ENCODE measurements at regions not wholly inside any gene's neighbourhood (a gene's known extent, or its start where the extent isn't known, plus 50 kb on each side); places are given as distances from the start of the nearest gene placed in this dataset.

DNA sequence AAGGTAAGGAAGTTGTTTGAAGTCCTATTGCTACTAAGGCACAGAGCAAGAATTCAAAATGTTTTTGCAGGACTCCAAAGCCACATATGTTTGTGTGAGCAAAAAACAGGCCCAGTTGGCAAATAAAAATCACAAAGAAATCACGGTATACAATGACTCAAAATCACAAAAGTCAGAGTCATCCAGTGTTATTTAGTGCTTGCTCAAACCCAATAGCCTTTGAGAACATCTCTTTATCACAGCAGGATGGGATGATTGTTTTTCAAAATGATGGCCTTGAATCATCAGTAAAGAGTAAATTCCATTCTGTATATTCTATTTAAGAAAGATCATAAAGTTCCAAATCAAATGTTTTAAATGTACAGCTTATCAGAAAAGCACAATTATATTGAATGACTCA lies 693.9 kb downstream of the REEP3 start:
- no peaks in the 10 kb centered on the region for H3K27me3 ChIP-seq (ENCODE audit: control insufficient read depth in 1 of 2, insufficient read depth in 2 of 2, low read length in 2 of 2)
- POLR2A ChIA-PET: no interaction called here
- BruUV-seq (replicated peaks): no TSS peak
- FAIRE-seq: no peak
- intact Hi-C loops (cut with micrococcal nuclease; ENCODE audit: unreplicated experiment) (no loop called here), in situ Hi-C loops (cut with HindIII; ENCODE audit: extremely low pct_ligation_motif_present, low pct_unique_long_range_greater_than_20kb) (no loop called here)
- no peaks in the 10 kb centered on the region for H4K20me1 ChIP-seq (ENCODE audit: insufficient read depth, low read length)
- H3K9ac ChIP-seq (ENCODE audit: insufficient read depth, low read depth, low read length): no peak overlapping the region
- no peak for DNase-seq (ENCODE audit: low spot score)
- H3K27ac ChIP-seq (ENCODE audit: extremely low read length, insufficient read depth, low read length): no peak overlapping the region
- no peaks in the 10 kb centered on the region for H3K36me3 ChIP-seq (replicated peaks in 1 of 2; ENCODE audit: control insufficient read depth in 1 of 2, insufficient read depth in 2 of 2, low read length in 2 of 2)
- no peaks in the 10 kb centered on the region for H3K4me1 ChIP-seq (ENCODE audit: insufficient read depth, low read length)
- ATAC-seq: no peak
- 0% methylated on average over 1 of the region's 1 CpG for WGBS (ENCODE audit: low lambda C conversion rate)
- H3K9me3 ChIP-seq (ENCODE audit: low read length): peaks cover 8% of the 10 kb centered on the region
- no peaks in the 10 kb centered on the region for H3K79me2 ChIP-seq (ENCODE audit: insufficient read depth, low read length)
- CTCF ChIA-PET (ENCODE audit: low intra/inter-chr PET ratio, low total read pairs): no interaction called here
- H2AFZ ChIP-seq (ENCODE audit: low read length): no peak overlapping the region
- H3K4me2 ChIP-seq (ENCODE audit: low read depth, low read length): no peak overlapping the region
- H3K4me3 ChIP-seq (replicated peaks in 1 of 3; ENCODE audit: insufficient read depth in 1 of 3, low read depth in 2 of 3, low read length in 3 of 3): no peak overlapping the region
- TF ChIP-seq, protein P1, sequence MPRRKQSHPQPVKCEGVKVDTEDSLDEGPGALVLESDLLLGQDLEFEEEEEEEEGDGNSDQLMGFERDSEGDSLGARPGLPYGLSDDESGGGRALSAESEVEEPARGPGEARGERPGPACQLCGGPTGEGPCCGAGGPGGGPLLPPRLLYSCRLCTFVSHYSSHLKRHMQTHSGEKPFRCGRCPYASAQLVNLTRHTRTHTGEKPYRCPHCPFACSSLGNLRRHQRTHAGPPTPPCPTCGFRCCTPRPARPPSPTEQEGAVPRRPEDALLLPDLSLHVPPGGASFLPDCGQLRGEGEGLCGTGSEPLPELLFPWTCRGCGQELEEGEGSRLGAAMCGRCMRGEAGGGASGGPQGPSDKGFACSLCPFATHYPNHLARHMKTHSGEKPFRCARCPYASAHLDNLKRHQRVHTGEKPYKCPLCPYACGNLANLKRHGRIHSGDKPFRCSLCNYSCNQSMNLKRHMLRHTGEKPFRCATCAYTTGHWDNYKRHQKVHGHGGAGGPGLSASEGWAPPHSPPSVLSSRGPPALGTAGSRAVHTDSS (CRISPR knock-in tag; conservative IDR thresholded peaks at IDR 0.05): no peak
- TF ChIP-seq, protein P2, sequence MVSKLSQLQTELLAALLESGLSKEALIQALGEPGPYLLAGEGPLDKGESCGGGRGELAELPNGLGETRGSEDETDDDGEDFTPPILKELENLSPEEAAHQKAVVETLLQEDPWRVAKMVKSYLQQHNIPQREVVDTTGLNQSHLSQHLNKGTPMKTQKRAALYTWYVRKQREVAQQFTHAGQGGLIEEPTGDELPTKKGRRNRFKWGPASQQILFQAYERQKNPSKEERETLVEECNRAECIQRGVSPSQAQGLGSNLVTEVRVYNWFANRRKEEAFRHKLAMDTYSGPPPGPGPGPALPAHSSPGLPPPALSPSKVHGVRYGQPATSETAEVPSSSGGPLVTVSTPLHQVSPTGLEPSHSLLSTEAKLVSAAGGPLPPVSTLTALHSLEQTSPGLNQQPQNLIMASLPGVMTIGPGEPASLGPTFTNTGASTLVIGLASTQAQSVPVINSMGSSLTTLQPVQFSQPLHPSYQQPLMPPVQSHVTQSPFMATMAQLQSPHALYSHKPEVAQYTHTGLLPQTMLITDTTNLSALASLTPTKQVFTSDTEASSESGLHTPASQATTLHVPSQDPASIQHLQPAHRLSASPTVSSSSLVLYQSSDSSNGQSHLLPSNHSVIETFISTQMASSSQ (IDR thresholded peaks at IDR 0.05; ENCODE audit: low read depth): no peak
- TF ChIP-seq, protein P2 (CRISPR knock-in tag; IDR thresholded peaks at IDR 0.05; ENCODE audit: borderline replicate concordance): no peak
- TF ChIP-seq, protein P3, sequence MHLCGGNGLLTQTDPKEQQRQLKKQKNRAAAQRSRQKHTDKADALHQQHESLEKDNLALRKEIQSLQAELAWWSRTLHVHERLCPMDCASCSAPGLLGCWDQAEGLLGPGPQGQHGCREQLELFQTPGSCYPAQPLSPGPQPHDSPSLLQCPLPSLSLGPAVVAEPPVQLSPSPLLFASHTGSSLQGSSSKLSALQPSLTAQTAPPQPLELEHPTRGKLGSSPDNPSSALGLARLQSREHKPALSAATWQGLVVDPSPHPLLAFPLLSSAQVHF (CRISPR knock-in tag; IDR thresholded peaks at IDR 0.05): no peak
- TF ChIP-seq, protein P4, sequence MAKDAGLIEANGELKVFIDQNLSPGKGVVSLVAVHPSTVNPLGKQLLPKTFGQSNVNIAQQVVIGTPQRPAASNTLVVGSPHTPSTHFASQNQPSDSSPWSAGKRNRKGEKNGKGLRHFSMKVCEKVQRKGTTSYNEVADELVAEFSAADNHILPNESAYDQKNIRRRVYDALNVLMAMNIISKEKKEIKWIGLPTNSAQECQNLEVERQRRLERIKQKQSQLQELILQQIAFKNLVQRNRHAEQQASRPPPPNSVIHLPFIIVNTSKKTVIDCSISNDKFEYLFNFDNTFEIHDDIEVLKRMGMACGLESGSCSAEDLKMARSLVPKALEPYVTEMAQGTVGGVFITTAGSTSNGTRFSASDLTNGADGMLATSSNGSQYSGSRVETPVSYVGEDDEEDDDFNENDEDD (CRISPR knock-in tag; IDR thresholded peaks at IDR 0.05; ENCODE audit: borderline replicate concordance): no peak
- TF ChIP-seq ZNF660 (CRISPR knock-in tag; IDR thresholded peaks at IDR 0.05; ENCODE audit: borderline replicate concordance, low read depth) (no peak), HDAC6 (IDR thresholded peaks at IDR 0.05; ENCODE audit: low read depth, low read length) (no peak), HNRNPK (IDR thresholded peaks at IDR 0.05; ENCODE audit: low read depth, low read length, poor library complexity, severe bottlenecking) (no peak), ZFYVE20 (CRISPR knock-in tag; IDR thresholded peaks at IDR 0.05; ENCODE audit: borderline replicate concordance, low read depth) (no peak)
- TF ChIP-seq, protein P5, sequence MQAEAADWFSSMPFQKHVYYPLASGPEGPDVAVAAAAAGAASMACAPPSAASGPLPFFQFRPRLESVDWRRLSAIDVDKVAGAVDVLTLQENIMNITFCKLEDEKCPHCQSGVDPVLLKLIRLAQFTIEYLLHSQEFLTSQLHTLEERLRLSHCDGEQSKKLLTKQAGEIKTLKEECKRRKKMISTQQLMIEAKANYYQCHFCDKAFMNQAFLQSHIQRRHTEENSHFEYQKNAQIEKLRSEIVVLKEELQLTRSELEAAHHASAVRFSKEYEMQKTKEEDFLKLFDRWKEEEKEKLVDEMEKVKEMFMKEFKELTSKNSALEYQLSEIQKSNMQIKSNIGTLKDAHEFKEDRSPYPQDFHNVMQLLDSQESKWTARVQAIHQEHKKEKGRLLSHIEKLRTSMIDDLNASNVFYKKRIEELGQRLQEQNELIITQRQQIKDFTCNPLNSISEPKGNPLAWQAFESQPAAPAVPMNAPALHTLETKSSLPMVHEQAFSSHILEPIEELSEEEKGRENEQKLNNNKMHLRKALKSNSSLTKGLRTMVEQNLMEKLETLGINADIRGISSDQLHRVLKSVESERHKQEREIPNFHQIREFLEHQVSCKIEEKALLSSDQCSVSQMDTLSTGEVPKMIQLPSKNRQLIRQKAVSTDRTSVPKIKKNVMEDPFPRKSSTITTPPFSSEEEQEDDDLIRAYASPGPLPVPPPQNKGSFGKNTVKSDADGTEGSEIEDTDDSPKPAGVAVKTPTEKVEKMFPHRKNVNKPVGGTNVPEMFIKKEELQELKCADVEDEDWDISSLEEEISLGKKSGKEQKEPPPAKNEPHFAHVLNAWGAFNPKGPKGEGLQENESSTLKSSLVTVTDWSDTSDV (CRISPR knock-in tag; IDR thresholded peaks at IDR 0.05): no peak
- TF ChIP-seq, protein P6, sequence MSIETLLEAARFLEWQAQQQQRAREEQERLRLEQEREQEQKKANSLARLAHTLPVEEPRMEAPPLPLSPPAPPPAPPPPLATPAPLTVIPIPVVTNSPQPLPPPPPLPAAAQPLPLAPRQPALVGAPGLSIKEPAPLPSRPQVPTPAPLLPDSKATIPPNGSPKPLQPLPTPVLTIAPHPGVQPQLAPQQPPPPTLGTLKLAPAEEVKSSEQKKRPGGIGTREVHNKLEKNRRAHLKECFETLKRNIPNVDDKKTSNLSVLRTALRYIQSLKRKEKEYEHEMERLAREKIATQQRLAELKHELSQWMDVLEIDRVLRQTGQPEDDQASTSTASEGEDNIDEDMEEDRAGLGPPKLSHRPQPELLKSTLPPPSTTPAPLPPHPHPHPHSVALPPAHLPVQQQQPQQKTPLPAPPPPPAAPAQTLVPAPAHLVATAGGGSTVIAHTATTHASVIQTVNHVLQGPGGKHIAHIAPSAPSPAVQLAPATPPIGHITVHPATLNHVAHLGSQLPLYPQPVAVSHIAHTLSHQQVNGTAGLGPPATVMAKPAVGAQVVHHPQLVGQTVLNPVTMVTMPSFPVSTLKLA (IDR thresholded peaks at IDR 0.05): no peak

Data from HepG2 (cell line).